IMR-90 (cell line): ENCODE measurements at regions not wholly inside any gene's neighbourhood (a gene's known extent, or its start where the extent isn't known, plus 50 kb on each side); places are given as distances from the start of the nearest gene placed in this dataset.

ENCODE experiments used
- BHLHE40 ChIP-seq: fragments of 150-350 bp; IDR thresholded peaks from 2 replicates; pipeline ENCODE4 v1.6.1; 2016; ENCODE audit warnings: mild to moderate bottlenecking, low read depth, low read length
- CEBPB ChIP-seq: IDR thresholded peaks from 2 replicates; pipeline ENCODE4 v1.6.1; 2012; ENCODE audit warnings: low read depth, low read length, improper control_type of control experiment
- CTCF ChIP-seq: conservative IDR thresholded peaks from 2 replicates; pipeline ENCODE4 v1.5.1; 2012; ENCODE audit warnings: mild to moderate bottlenecking, low read depth, low read length, improper control_type of control experiment
- ELK1 ChIP-seq: fragments of 150-350 bp; IDR thresholded peaks from 2 replicates; pipeline ENCODE4 v1.6.1; 2016; ENCODE audit warnings: low read depth, mild to moderate bottlenecking, low read length, moderate library complexity, borderline replicate concordance
- MAFK ChIP-seq: IDR thresholded peaks from 2 replicates; pipeline ENCODE4 v1.6.1; 2012; ENCODE audit warnings: low read depth, low read length, improper control_type of control experiment
- MAZ ChIP-seq: IDR thresholded peaks from 2 replicates; pipeline ENCODE4 v1.6.1; 2012; ENCODE audit warnings: low read depth, mild to moderate bottlenecking, low read length, improper control_type of control experiment, moderate library complexity, borderline replicate concordance
- MXI1 ChIP-seq: IDR thresholded peaks from 2 replicates; pipeline ENCODE4 v1.6.1; 2012; ENCODE audit warnings: low read depth, mild to moderate bottlenecking, low read length, moderate library complexity, borderline replicate concordance
- POLR2A ChIP-seq: IDR thresholded peaks from 2 replicates; pipeline ENCODE4 v1.6.1; 2012; ENCODE audit warnings: mild to moderate bottlenecking, low read depth, low read length
- RAD21 ChIP-seq: IDR thresholded peaks from 2 replicates; pipeline ENCODE4 v1.6.1; 2012; ENCODE audit warnings: low read length, improper control_type of control experiment
- RCOR1 ChIP-seq: IDR thresholded peaks from 2 replicates; pipeline ENCODE4 v1.6.1; 2012; ENCODE audit warnings: mild to moderate bottlenecking, low read length, improper control_type of control experiment; ENCODE audit not compliant: insufficient replicate concordance
- RFX5 ChIP-seq: IDR thresholded peaks from 2 replicates; pipeline ENCODE4 v1.8.0; 2012; ENCODE audit warnings: low read depth, mild to moderate bottlenecking, low read length, moderate library complexity
- SMC3 ChIP-seq: fragments of 150-350 bp; IDR thresholded peaks from 2 replicates; pipeline ENCODE4 v1.6.1; 2016; ENCODE audit warnings: low read depth, mild to moderate bottlenecking, antibody characterized with exemption, low read length, moderate library complexity
- TF ChIP-seq, protein P1 (sequence below): fragments of 150-350 bp; IDR thresholded peaks from 2 replicates; pipeline ENCODE4 v1.6.1; 2017; ENCODE audit warnings: mild to moderate bottlenecking, antibody characterized with exemption, low read length, low read depth

- TF ChIP-seq CTCF (no peak), POLR2A (no peak), MAFK (no peak), MXI1 (no peak), BHLHE40 (no peak), RAD21 (no peak), CEBPB (no peak), SMC3 (no peak), MAZ (no peak), ELK1 (no peak), RFX5 (no peak), RCOR1 (no peak)
- TF ChIP-seq, protein P1, sequence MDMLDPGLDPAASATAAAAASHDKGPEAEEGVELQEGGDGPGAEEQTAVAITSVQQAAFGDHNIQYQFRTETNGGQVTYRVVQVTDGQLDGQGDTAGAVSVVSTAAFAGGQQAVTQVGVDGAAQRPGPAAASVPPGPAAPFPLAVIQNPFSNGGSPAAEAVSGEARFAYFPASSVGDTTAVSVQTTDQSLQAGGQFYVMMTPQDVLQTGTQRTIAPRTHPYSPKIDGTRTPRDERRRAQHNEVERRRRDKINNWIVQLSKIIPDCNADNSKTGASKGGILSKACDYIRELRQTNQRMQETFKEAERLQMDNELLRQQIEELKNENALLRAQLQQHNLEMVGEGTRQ, result no peak
Observed at GRCh38 chr6:44696099-44696498, 308.6 kb downstream of the CDC5L start.
